ENCODE measurements at regions not wholly inside any gene's neighbourhood (a gene's known extent, or its start where the extent isn't known, plus 50 kb on each side); places are given as distances from the start of the nearest gene placed in this dataset.

DNA sequence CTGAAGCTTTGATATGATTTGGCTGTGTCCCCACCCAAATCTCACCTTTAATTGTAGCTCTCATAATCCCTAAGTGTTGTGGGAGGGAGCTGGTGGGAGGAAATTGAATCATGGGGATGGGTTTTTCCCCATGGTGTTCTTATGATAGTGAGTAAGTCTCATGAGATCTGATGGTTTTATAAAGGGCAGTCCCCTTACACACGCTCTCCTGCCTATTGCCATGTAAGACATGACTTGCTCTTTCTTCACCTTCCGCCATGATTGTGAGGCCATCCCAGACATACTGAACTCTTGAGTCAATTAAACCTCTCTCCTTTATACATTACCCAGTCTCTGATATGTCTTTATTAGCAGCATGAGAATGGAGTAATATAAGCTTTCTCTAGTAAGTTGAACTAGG is 261.9 kb downstream of the HLX start:
- H3K27me3 ChIP-seq (ENCODE audit: low read length), result no peaks in the 10 kb centered on the region
- no peaks in the 10 kb centered on the region for H3F3A ChIP-seq (ENCODE audit: low read length, unreplicated experiment)
- ATAC-seq (no peak), DNase-seq (no peak)
- no peak overlapping the region for H3K4me2 ChIP-seq (ENCODE audit: low read length)
- no peaks in the 10 kb centered on the region for H4K20me1 ChIP-seq (ENCODE audit: low read length)
- no peak overlapping the region for H3K4me3 ChIP-seq (ENCODE audit: low read length)
- H3K79me2 ChIP-seq (ENCODE audit: low read length), result no peaks in the 10 kb centered on the region
- intact Hi-C loops (cut with micrococcal nuclease), result no loop called here
- no peaks in the 10 kb centered on the region for H3K9me3 ChIP-seq (ENCODE audit: low read length)
- ChIA-PET POLR2A (ENCODE audit: unreplicated experiment) (no interaction called here), CTCF (no interaction called here)
- no peaks in the 10 kb centered on the region for H3K36me3 ChIP-seq (ENCODE audit: low read depth, low read length)
- H3K9me2 ChIP-seq (replicated peaks; ENCODE audit: low read length), result no peaks in the 10 kb centered on the region
- no peak overlapping the region for H2AFZ ChIP-seq (ENCODE audit: low read length)
- TF ChIP-seq, protein P1, sequence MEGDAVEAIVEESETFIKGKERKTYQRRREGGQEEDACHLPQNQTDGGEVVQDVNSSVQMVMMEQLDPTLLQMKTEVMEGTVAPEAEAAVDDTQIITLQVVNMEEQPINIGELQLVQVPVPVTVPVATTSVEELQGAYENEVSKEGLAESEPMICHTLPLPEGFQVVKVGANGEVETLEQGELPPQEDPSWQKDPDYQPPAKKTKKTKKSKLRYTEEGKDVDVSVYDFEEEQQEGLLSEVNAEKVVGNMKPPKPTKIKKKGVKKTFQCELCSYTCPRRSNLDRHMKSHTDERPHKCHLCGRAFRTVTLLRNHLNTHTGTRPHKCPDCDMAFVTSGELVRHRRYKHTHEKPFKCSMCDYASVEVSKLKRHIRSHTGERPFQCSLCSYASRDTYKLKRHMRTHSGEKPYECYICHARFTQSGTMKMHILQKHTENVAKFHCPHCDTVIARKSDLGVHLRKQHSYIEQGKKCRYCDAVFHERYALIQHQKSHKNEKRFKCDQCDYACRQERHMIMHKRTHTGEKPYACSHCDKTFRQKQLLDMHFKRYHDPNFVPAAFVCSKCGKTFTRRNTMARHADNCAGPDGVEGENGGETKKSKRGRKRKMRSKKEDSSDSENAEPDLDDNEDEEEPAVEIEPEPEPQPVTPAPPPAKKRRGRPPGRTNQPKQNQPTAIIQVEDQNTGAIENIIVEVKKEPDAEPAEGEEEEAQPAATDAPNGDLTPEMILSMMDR (conservative IDR thresholded peaks at IDR 0.05; ENCODE audit: low read depth, low read length), result no peak
- no peaks in the 10 kb centered on the region for H3K4me1 ChIP-seq (ENCODE audit: insufficient read depth, low read length)
- no peak overlapping the region for H3K9ac ChIP-seq (ENCODE audit: low read length)
- H3K27ac ChIP-seq (ENCODE audit: low read length), result no peak overlapping the region
- BruUV-seq (replicated peaks), result no TSS peak

DNA sequence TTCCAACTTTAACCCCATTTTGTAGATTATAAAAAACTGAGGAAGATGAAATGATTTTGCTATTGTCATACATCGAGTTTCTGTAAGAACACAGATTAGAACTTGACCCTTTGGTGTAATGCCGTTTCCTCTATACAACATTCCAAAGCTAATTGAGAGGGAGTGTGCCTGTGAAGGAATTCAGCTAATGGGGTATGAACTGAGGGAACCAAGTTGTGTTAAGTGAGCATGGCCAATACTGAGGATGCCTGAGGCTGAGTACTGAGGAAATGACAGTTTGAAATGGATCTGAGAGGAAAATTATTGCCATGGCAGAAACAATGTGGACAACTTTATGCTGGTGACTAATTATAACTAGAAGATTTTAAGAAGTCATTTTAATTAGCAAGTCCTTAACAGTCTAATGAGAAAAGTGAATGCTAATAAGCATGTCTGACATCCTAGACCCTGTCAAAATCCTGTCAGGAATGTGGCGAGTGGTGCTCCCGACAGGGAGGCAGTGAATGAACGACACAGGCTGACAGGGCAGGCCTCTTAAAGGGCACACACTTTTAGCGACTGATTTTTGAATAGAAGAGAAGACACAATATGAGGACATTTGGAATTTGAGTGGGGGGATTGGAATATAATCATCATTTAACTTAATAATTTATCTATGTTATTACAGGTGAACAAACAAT is 262.5 kb downstream of the HLX start:
- Histone ChIP-seq H3K79me2 (ENCODE audit: low read length) (no peaks in the 10 kb centered on the region), H3K9ac (ENCODE audit: low read length) (no peak overlapping the region), H3K9me2 (replicated peaks; ENCODE audit: low read length) (no peaks in the 10 kb centered on the region), H2AFZ (ENCODE audit: low read length) (no peak overlapping the region), H3K4me2 (ENCODE audit: low read length) (no peak overlapping the region), H3K36me3 (ENCODE audit: low read depth, low read length) (no peaks in the 10 kb centered on the region), H3K4me1 (ENCODE audit: insufficient read depth, low read length) (no peaks in the 10 kb centered on the region), H3K27ac (ENCODE audit: low read length) (no peak overlapping the region), H4K20me1 (ENCODE audit: low read length) (no peaks in the 10 kb centered on the region), H3F3A (ENCODE audit: low read length, unreplicated experiment) (no peaks in the 10 kb centered on the region), H3K4me3 (ENCODE audit: low read length) (no peak overlapping the region), H3K27me3 (ENCODE audit: low read length) (no peaks in the 10 kb centered on the region), H3K9me3 (ENCODE audit: low read length) (no peaks in the 10 kb centered on the region)
- BruUV-seq (replicated peaks), result no TSS peak
- ChIA-PET CTCF (no interaction called here), POLR2A (ENCODE audit: unreplicated experiment) (no interaction called here)
- no peak for ATAC-seq
- TF ChIP-seq, protein P1 (conservative IDR thresholded peaks at IDR 0.05; ENCODE audit: low read depth, low read length), result no peak
- TF ChIP-seq EZH2phosphoT487 (IDR thresholded peaks at IDR 0.05; ENCODE audit: borderline replicate concordance, low read length) (no peak), EZH2 (IDR thresholded peaks at IDR 0.05; ENCODE audit: low read length, unreplicated experiment) (no peak)
- intact Hi-C loops (cut with micrococcal nuclease), result no loop called here
- DNase-seq, result no peak

DNA sequence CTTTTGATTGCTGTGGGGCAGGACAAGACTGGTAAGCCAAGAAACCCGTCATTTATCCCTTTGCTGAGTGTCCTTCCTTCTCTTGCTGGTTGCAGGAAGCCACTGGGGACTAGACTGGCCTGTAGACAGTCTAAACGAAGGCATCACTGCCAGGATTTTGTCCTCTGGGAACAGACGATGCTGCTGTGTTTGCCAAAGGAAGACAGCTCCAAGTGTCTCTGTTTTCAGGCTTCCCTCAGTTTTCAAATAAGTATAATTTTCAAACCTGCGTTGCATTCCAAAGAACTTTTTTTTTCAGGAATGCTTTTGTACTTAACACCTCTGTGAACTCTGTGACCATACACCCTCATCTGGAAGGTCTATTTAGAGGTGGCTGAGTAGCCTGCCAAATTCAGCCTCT is 269.4 kb downstream of the HLX start:
- Histone ChIP-seq H2AFZ (ENCODE audit: low read length) (no peak overlapping the region), H3K79me2 (ENCODE audit: low read length) (no peaks in the 10 kb centered on the region), H3K9me3 (ENCODE audit: low read length) (no peaks in the 10 kb centered on the region), H3K4me1 (ENCODE audit: insufficient read depth, low read length) (no peaks in the 10 kb centered on the region), H3K9ac (ENCODE audit: low read length) (no peak overlapping the region), H4K20me1 (ENCODE audit: low read length) (no peaks in the 10 kb centered on the region), H3K9me2 (replicated peaks; ENCODE audit: low read length) (no peaks in the 10 kb centered on the region), H3K27me3 (ENCODE audit: low read length) (no peaks in the 10 kb centered on the region), H3K4me2 (ENCODE audit: low read length) (no peak overlapping the region), H3K4me3 (ENCODE audit: low read length) (no peak overlapping the region), H3K36me3 (ENCODE audit: low read depth, low read length) (no peaks in the 10 kb centered on the region), H3F3A (ENCODE audit: low read length, unreplicated experiment) (no peaks in the 10 kb centered on the region), H3K27ac (ENCODE audit: low read length) (no peak overlapping the region)
- ChIA-PET CTCF (no interaction called here), POLR2A (ENCODE audit: unreplicated experiment) (no interaction called here)
- ATAC-seq, result no peak
- intact Hi-C loops (cut with micrococcal nuclease), result no loop called here
- TF ChIP-seq EZH2 (IDR thresholded peaks at IDR 0.05; ENCODE audit: low read length, unreplicated experiment) (no peak), EZH2phosphoT487 (IDR thresholded peaks at IDR 0.05; ENCODE audit: borderline replicate concordance, low read length) (no peak)
- TF ChIP-seq, protein P1 (conservative IDR thresholded peaks at IDR 0.05; ENCODE audit: low read depth, low read length), result no peak
- no TSS peak for BruUV-seq (replicated peaks)
- no peak for DNase-seq

Measured in PC-3 (cell line).